ENCODE measurements at regions not wholly inside any gene's neighbourhood (a gene's known extent, or its start where the extent isn't known, plus 50 kb on each side); places are given as distances from the start of the nearest gene placed in this dataset.

- TF ChIP-seq, protein P1, sequence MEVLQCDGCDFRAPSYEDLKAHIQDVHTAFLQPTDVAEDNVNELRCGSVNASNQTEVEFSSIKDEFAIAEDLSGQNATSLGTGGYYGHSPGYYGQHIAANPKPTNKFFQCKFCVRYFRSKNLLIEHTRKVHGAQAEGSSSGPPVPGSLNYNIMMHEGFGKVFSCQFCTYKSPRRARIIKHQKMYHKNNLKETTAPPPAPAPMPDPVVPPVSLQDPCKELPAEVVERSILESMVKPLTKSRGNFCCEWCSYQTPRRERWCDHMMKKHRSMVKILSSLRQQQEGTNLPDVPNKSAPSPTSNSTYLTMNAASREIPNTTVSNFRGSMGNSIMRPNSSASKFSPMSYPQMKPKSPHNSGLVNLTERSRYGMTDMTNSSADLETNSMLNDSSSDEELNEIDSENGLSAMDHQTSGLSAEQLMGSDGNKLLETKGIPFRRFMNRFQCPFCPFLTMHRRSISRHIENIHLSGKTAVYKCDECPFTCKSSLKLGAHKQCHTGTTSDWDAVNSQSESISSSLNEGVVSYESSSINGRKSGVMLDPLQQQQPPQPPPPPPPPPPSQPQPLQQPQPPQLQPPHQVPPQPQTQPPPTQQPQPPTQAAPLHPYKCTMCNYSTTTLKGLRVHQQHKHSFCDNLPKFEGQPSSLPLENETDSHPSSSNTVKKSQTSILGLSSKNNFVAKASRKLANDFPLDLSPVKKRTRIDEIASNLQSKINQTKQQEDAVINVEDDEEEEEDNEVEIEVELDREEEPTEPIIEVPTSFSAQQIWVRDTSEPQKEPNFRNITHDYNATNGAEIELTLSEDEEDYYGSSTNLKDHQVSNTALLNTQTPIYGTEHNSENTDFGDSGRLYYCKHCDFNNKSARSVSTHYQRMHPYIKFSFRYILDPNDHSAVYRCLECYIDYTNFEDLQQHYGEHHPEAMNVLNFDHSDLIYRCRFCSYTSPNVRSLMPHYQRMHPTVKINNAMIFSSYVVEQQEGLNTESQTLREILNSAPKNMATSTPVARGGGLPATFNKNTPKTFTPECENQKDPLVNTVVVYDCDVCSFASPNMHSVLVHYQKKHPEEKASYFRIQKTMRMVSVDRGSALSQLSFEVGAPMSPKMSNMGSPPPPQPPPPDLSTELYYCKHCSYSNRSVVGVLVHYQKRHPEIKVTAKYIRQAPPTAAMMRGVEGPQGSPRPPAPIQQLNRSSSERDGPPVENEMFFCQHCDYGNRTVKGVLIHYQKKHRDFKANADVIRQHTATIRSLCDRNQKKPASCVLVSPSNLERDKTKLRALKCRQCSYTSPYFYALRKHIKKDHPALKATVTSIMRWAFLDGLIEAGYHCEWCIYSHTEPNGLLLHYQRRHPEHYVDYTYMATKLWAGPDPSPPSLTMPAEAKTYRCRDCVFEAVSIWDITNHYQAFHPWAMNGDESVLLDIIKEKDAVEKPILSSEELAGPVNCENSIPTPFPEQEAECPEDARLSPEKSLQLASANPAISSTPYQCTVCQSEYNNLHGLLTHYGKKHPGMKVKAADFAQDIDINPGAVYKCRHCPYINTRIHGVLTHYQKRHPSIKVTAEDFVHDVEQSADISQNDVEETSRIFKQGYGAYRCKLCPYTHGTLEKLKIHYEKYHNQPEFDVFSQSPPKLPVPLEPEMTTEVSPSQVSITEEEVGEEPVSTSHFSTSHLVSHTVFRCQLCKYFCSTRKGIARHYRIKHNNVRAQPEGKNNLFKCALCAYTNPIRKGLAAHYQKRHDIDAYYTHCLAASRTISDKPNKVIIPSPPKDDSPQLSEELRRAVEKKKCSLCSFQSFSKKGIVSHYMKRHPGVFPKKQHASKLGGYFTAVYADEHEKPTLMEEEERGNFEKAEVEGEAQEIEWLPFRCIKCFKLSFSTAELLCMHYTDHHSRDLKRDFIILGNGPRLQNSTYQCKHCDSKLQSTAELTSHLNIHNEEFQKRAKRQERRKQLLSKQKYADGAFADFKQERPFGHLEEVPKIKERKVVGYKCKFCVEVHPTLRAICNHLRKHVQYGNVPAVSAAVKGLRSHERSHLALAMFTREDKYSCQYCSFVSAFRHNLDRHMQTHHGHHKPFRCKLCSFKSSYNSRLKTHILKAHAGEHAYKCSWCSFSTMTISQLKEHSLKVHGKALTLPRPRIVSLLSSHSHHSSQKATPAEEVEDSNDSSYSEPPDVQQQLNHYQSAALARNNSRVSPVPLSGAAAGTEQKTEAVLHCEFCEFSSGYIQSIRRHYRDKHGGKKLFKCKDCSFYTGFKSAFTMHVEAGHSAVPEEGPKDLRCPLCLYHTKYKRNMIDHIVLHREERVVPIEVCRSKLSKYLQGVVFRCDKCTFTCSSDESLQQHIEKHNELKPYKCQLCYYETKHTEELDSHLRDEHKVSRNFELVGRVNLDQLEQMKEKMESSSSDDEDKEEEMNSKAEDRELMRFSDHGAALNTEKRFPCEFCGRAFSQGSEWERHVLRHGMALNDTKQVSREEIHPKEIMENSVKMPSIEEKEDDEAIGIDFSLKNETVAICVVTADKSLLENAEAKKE (CRISPR knock-in tag; IDR thresholded peaks at IDR 0.05), result no peak
- no peak for TF ChIP-seq ZNF114 (CRISPR knock-in tag; IDR thresholded peaks at IDR 0.05)
Measured at GRCh38 chr13:38044067-38044466, 174.5 kb upstream of the TRPC4 start (continued).

- H3K4me1 ChIP-seq (ENCODE audit: insufficient read depth), result peaks cover 4% of the 10 kb centered on the region; the same call in 1 of the 2 replicates
- H3K36me3 ChIP-seq (ENCODE audit: insufficient read depth), result no peaks in the 10 kb centered on the region
- no peak overlapping the region for H2AFZ ChIP-seq
- H4K20me1 ChIP-seq (replicated peaks; ENCODE audit: insufficient read depth), result no peaks in the 10 kb centered on the region
- no peak overlapping the region for H3K4me2 ChIP-seq
- H3F3A ChIP-seq (replicated peaks; ENCODE audit: low read depth), result no peaks in the 10 kb centered on the region
- no peak for ATAC-seq
- H3K4me3 ChIP-seq, result no peak overlapping the region
- no peak overlapping the region for H3K27ac ChIP-seq (ENCODE audit: low read depth)
- no peak overlapping the region for H3K4me3 Mint-ChIP-seq
- peaks cover 12% of the 10 kb centered on the region for H3K9me3 Mint-ChIP-seq
- DNase-seq (ENCODE audit: low spot score), result no peak
- no peaks in the 10 kb centered on the region for H3K27me3 Mint-ChIP-seq (ENCODE audit: insufficient read depth, low read depth, poor library complexity)
- H3K36me3 Mint-ChIP-seq (ENCODE audit: low read depth), result peaks cover 9% of the 10 kb centered on the region; the same call in 1 of the 3 replicates
- no peaks in the 10 kb centered on the region for H3K27me3 ChIP-seq (ENCODE audit: insufficient read depth)
- H3K27ac Mint-ChIP-seq, result no peak overlapping the region
- H3K4me1 Mint-ChIP-seq, result peaks cover 4% of the 10 kb centered on the region; the same call in 2 of the 3 replicates
- no peaks in the 10 kb centered on the region for H3K79me2 ChIP-seq (replicated peaks; ENCODE audit: insufficient read depth)
- no peaks in the 10 kb centered on the region for H3K9me2 ChIP-seq (ENCODE audit: insufficient read depth)
- no peak for TF ChIP-seq REST (IDR thresholded peaks at IDR 0.05; ENCODE audit: unreplicated experiment)
- no peak for TF ChIP-seq JUNB (IDR thresholded peaks at IDR 0.05; ENCODE audit: unreplicated experiment)
- TF ChIP-seq ETS1 (IDR thresholded peaks at IDR 0.05), result no peak
- no peak for TF ChIP-seq NANOG (IDR thresholded peaks at IDR 0.05; ENCODE audit: borderline replicate concordance)
Measured at GRCh38 chr13:38042771-38043170, 173.2 kb upstream of the TRPC4 start.
